Occipital lobe (tissue), 1 donor: ENCODE measurements at regions not wholly inside any gene's neighbourhood (a gene's known extent, or its start where the extent isn't known, plus 50 kb on each side); places are given as distances from the start of the nearest gene placed in this dataset.

ENCODE experiments used
- DNase-seq: peaks from one replicate; lab custom pipeline; 2025; lab: John Stamatoyannopoulos, UW

- DNase-seq, result no peak
Observed at GRCh38 chr22:34427841-34428240, 507.6 kb upstream of the LARGE1 start.

DNA sequence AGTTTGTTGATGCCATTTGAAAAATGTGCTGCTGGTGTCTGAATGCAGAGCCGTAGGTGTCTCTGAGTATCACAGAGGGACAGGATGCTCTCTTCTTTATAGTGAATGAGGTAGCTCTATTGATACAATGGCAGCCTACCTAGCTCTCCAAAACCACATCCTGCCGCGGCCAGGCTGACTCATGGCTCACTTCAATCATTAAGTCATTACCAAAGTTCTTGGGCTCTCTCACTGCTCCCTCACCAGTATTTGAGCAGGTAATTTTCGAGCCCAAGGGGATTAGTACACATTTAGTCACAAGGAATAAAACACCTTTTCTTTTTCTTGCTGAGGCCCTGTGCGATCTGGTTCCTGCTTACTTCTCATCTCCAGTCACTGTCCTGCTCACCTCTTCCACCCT lies 509.0 kb upstream of the LARGE1 start:
- no peak for DNase-seq

DNA sequence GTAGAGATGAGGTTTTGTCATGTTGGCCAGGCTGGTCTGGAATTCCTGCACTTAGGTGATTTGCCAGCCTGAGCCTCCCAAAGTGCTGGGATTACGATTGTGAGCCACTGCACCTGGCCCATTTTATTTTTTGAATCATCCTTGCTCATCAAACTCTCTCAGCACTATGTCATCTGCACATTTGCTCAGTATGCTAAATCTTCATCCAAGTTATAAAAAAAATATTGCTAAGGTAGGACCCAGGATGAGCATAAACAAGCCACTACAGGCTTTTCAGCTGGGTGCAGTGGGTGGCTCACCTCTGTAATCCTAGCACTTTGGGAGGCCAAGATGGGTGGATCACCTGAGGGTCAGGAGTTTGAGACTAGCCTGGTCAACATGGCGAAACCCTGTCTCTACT lies 510.1 kb upstream of the LARGE1 start:
- DNase-seq, result no peak

GRCh38 chr22:34434371-34434770 lies 514.1 kb upstream of the LARGE1 start:
- no peak for DNase-seq

DNA sequence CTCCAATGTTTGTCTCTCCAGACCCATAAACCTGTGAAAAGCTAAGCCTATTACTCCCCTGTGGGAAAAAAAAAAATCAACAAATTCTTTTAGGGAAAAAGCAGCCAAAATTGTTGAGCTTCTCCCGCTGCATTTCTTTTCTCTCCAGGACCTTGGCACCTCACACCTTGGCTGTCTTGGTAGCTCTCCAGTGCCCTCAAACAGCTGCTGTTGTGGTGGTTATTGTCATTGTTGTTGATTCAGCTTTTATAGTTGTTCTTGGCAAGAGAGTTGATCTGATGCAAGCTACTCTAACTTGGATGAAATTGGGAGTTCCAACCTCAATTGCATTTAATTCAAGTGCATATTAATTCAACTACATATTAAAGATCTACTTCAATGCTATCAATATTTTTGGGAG lies 516.9 kb upstream of the LARGE1 start:
- no peak for DNase-seq

- no peak for DNase-seq
Observed at GRCh38 chr22:34454598-34454997, 534.3 kb upstream of the LARGE1 start.

DNA sequence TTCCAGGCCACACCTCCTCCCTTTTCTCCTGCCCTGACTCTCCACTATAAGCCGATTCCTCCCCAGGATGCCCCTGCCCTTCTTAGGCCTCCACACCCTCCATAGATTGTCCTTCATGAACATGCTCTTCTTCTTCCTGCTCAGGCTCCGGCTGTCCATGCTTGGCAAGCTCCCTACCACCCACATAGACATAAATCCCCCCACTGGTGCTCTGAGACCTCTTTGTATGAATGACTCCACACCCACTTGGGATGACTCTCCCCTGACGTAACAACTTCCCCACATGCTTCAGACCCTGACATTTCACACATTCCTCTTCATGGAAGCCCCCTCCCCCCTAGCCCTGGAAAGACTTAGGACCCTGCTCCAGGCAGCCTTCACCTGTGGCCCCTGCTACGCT lies 542.5 kb upstream of the LARGE1 start:
- no peak for DNase-seq

DNA sequence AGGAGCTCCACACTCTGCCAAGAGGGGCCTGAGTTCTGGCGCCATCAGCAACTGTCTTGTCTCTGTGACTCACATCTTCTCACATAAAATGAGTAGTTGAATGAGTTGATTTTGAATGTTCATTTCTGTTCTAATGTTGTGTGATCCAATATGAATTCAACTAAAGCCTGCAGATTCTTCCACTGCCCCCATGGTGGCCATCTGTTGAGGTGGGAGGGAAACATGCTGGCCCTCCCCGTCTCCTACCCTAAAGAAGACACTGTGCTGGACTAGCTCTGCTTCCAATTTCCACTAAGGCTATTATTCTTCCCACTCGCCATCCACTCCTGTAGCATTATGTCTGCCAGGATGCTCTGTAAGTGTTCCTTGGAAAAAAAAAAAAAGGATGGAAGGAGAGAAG lies 555.6 kb upstream of the LARGE1 start:
- peak; percentile 2 for DNase-seq

- no peak for DNase-seq
Observed at GRCh38 chr22:34476762-34477161, 556.5 kb upstream of the LARGE1 start.

DNA sequence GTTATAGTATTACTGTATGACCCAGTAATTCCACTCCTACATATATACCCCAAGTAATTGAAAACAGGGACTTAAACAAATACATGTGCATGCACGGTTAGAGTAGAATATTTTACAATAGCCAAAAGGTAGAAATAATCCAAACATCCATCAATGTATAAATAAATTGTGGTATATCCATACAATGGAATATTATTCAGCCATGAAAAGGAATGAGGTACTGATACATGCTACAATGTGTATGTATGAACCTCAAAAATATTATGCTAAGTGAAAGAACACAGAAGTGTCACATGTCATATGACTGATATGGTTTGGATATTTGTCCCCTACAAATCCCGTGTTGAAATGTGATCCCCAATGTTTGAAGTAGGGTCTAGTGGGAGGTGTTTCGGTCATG lies 560.8 kb upstream of the LARGE1 start:
- no peak for DNase-seq

DNA sequence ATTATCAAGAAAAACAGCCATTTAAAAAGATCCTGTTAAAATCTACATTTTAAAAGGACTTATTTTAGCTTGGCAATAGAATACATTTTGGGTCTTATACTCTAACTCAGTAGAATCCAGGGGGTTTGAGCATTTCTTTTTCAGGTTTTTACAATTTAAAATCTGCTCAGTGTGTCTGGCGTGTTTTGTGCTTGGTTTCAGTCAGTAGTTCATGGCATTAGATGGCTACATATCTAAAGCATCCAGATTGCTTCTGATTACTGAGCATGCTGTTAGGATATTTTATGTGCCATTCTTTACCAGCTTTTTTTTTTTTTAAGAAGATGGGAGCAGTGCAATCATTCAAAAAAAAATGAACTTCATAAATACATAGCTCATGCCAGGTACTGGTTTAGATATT lies 566.1 kb upstream of the LARGE1 start:
- DNase-seq, result no peak

DNA sequence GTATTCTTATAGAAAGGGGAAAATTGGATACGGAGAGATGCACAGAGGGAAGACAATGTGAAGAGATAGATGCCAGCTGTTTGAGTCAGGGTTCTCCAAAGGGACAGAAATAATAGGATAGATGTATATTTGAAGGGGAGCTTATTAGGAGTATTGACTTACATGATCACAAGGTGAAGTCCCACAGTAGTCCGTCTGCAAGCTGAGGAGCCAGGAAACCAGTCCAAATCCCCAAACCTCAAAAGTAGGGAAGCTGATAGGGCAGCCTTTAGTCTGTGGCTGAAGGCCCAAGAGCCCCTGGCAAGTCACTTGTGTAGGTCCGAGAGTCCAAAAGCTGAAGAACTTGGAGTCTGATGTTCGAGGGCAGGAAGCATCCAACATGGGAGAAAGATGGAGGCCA lies 569.6 kb upstream of the LARGE1 start:
- DNase-seq, result no peak

DNA sequence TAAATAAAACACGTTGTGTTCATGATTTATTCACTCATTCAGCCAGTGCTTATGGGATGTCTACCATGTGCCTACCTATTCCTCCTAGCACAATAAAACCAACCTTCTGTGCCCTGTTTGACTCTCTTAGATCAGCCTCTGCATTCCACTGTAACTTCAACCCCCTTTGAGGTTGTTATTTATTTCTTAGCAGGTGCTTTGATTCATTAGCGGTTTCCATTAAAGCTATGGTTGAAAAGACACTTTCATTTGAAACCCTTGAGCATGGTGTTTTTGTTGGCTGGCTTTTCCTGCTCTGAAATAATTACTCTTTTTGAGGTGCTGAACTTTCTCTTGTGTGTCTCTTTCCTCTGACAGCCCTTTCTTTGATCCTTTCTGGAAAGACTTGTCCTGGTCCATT lies 570.6 kb upstream of the LARGE1 start:
- no peak for DNase-seq

- DNase-seq, result no peak
Observed at GRCh38 chr22:34493486-34493885, 572.5 kb upstream of the ISX start.

DNA sequence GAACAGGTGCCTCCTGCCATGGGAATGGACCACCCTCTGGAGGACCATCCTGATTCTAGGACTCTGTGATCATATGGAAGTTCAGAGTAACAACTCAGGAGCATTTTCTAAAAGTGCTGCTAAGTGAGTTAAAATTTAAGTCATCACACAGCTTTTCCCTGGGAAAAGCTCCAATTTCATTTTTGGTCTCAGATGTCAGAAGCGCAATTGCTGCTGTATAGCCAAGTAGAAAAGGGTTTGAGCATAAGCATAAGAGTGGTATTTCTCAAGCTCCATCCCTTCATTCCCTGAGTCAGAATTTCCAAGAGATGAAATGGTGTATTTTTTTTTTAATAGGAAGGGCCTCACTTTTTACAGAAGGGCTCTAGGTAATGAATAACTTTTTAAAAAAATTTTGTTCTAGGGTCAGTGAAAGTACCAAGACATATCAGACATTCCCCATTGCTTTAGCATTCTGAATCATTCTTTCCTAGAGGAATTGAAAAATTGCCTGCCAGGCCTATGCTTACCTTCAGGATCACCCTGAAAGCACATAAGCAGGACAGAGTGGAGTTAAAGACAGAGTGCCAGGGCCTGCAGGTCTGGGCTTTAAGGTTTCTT lies 564.5 kb upstream of the ISX start:
- no peak for DNase-seq

- no peak for DNase-seq
Observed at GRCh38 chr22:34502821-34503220, 563.1 kb upstream of the ISX start.

- no peak for DNase-seq
Observed at GRCh38 chr22:34508797-34509196, 557.2 kb upstream of the ISX start.

DNA sequence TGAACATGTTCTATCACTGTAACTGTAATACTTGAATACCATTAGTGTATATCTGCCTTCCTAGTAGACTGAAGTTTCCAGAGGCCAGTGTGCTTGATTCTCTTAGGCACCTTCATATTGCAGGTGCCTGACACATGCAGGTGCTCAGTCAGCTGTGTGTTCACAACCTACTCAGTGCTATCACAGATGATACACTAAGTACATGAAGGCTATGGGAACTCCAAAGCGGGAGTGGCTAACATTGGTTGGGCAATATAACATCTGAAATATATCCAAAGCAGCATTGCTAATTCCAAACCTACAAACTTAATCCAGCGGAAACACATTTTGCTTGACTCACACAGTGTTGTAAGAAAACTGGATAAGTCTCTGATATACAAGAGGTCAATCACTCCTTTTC lies 539.3 kb upstream of the ISX start:
- no peak for DNase-seq

GRCh38 chr22:34534101-34534500 lies 531.9 kb upstream of the ISX start:
- no peak for DNase-seq

DNA sequence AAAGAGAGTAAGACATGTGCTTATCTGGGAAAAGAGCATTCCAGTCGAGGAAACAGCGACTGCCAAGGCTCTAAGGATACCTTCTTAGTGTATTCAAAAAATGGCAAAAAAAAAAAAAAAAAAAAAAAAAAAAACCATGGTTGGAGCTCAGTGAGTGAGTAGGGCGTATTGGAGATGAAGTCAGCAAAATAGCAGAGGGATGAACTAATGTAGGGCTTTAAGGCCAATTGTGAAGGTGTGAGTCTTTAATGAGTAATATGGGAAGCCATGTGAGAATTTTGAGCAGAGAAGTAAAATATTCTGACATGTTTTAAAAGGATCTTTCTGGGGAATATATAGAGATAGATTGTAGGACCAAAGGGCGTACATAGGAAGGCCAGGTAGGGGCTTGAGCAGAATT lies 498.6 kb upstream of the ISX start:
- no peak for DNase-seq

- no peak for DNase-seq
Observed at GRCh38 chr22:34570408-34570807, 495.6 kb upstream of the ISX start.

GRCh38 chr22:34579519-34579918 lies 486.4 kb upstream of the ISX start:
- no peak for DNase-seq

- no peak for DNase-seq
Observed at GRCh38 chr22:34587357-34588356, 478.3 kb upstream of the ISX start.
